ENCODE measurements at regions not wholly inside any gene's neighbourhood (a gene's known extent, or its start where the extent isn't known, plus 50 kb on each side); places are given as distances from the start of the nearest gene placed in this dataset.

- TF ChIP-seq CTCF (IDR thresholded peaks at IDR 0.05) (no peak), POLR2A (IDR thresholded peaks at IDR 0.05) (no peak), POLR2AphosphoS5 (IDR thresholded peaks at IDR 0.05) (no peak), EP300 (IDR thresholded peaks at IDR 0.05) (no peak)
Observed at GRCh38 chr4:125991398-125991797, 676.6 kb downstream of the FAT4 start.
